NCI-H187 (cell line): ENCODE measurements at regions not wholly inside any gene's neighbourhood (a gene's known extent, or its start where the extent isn't known, plus 50 kb on each side); places are given as distances from the start of the nearest gene placed in this dataset.
"Not testable (repeated sequence)": the region's sequence is repeated elsewhere in the genome, so short reads cannot be mapped to it uniquely, and the experiment has no call there.

Source experiments
- DNase-seq, 2 experiments: peaks; one replicate each; lab custom pipeline; 2025; lab: John Stamatoyannopoulos, UW

- DNase-seq: no peak
These were observed 89.1 kb downstream of the RHOU start for GRCh38 chr1:228824366-228824765.

- no peak for DNase-seq
These were observed 89.8 kb downstream of the RHOU start for GRCh38 chr1:228825041-228825440.

GRCh38 chr1:228825840-228826484 lies 90.7 kb downstream of the RHOU start:
- DNase-seq: no peak

- DNase-seq: no peak
These were observed 91.7 kb downstream of the RHOU start for GRCh38 chr1:228827019-228827418.

GRCh38 chr1:228828151-228828550 lies 92.9 kb downstream of the RHOU start:
- no peak for DNase-seq

GRCh38 chr1:228830185-228830953 lies 95.1 kb downstream of the RHOU start:
- no peak for DNase-seq

GRCh38 chr1:228830954-228831481 lies 95.7 kb downstream of the RHOU start:
- no peak for DNase-seq

GRCh38 chr1:228833911-228834688 lies 98.8 kb downstream of the RHOU start:
- DNase-seq: no peak

- no peak for DNase-seq
These were observed 100.2 kb downstream of the RHOU start for GRCh38 chr1:228835456-228835855.

- DNase-seq: no peak
These were observed 100.6 kb downstream of the RHOU start for GRCh38 chr1:228835911-228836310.

- no peak for DNase-seq
These were observed 101.1 kb downstream of the RHOU start for GRCh38 chr1:228836427-228836826.

- DNase-seq: no peak
These were observed 101.8 kb downstream of the RHOU start for GRCh38 chr1:228837032-228837431.

GRCh38 chr1:228837817-228838716 lies 102.8 kb downstream of the RHOU start:
- DNase-seq: no peak

- DNase-seq: no peak
These were observed 103.6 kb downstream of the RHOU start for GRCh38 chr1:228838717-228839500.

GRCh38 chr1:228839656-228840055 lies 104.4 kb downstream of the RHOU start:
- DNase-seq: no peak

- no peak for DNase-seq
These were observed 106.4 kb downstream of the RHOU start for GRCh38 chr1:228841632-228842031.

- no peak for DNase-seq
These were observed 107.0 kb downstream of the RHOU start for GRCh38 chr1:228842094-228842775.

- no peak for DNase-seq
These were observed 109.8 kb downstream of the RHOU start for GRCh38 chr1:228845101-228845500.

GRCh38 chr1:228846952-228847351 lies 111.7 kb downstream of the RHOU start:
- DNase-seq: no peak

- DNase-seq: not testable (repeated sequence)
These were observed 112.2 kb downstream of the RHOU start for GRCh38 chr1:228847451-228847850.
